GM12878 (cell line): ENCODE measurements at regions not wholly inside any gene's neighbourhood (a gene's known extent, or its start where the extent isn't known, plus 50 kb on each side); places are given as distances from the start of the nearest gene placed in this dataset.

ENCODE experiments used
- ATAC-seq: fragments of 200-7000 bp; cut with Tn5 transposase; 3 replicates; pipeline ENCODE4 v1.9.1; 2020; ENCODE audit warnings: mild to moderate bottlenecking, moderate library complexity
- BruUV-seq: library from RNA; stranded (reverse); fragments of 400-500 nt; replicated peaks from 2 replicates; lab custom pipeline; 2021; lab: Mats Ljungman, UMichigan
- CTCF ChIA-PET: fragments of 300-600 bp; sonication (Branson Sonifier 250); formaldehyde crosslinking; extraction: SDS; loops from one replicate; lab custom pipeline; 2021; ENCODE audit warnings: inconsistent platforms; lab: Yijun Ruan, JAX
- POLR2A ChIA-PET: fragments of 350-600 bp; formaldehyde crosslinking; extraction: SDS; loops from one replicate; lab custom pipeline; 2021; ENCODE audit warnings: inconsistent platforms; lab: Charles Lee
- RAD21 ChIA-PET: fragments of 300-600 bp; sonication (Branson Sonifier 250); formaldehyde crosslinking; loops from one replicate; lab custom pipeline; 2023; ENCODE audit warnings: antibody characterized with exemption; ENCODE audit not compliant: unreplicated experiment; lab: Charles Lee
- SMC1A ChIA-PET: fragments of 300-600 bp; sonication (Branson Sonifier 250); formaldehyde crosslinking; loops from one replicate; lab custom pipeline; 2023; ENCODE audit not compliant: unreplicated experiment, uncharacterized antibody; lab: Charles Lee
- DNase-seq: peaks from one replicate; pipeline ENCODE4 v3.0.0-alpha.2; 2011; ENCODE audit warnings: low read depth, low spot score
- FAIRE-seq: peaks from 3 replicates; lab custom pipeline; 2011; peaks lifted over from hg19 to GRCh38; lab: Jason Lieb, UNC
- H2AFZ ChIP-seq: 2 replicates; pipeline ENCODE4 v1.6.0; 2011; ENCODE audit warnings: low read depth, low read length, control low read depth; ENCODE audit not compliant: control insufficient read depth
- H3K27ac ChIP-seq: 2 replicates; pipeline ENCODE4 v1.5.1; 2011; ENCODE audit warnings: control low read depth; ENCODE audit not compliant: control insufficient read depth, insufficient read depth
- H3K27me3 ChIP-seq, 2 experiments: replicated peaks in 1 of 2; 2 replicates each; pipeline versions ENCODE4 v1.6.0 to v1.6.1; 2011; ENCODE audit warnings: low read length in 1 of 2; ENCODE audit not compliant: control insufficient read depth in 2 of 2, insufficient read depth in 2 of 2
- H3K36me3 ChIP-seq, 2 experiments: 2 replicates each; pipeline ENCODE4 v1.5.1; 2011; ENCODE audit warnings: low read length in 1 of 2; ENCODE audit not compliant: control insufficient read depth in 2 of 2, insufficient read depth in 2 of 2
- H3K4me1 ChIP-seq: 2 replicates; pipeline ENCODE4 v1.6.1; 2011; ENCODE audit warnings: mild to moderate bottlenecking, low read length, moderate library complexity, mixed read lengths; ENCODE audit not compliant: control insufficient read depth, insufficient read depth
- H3K4me2 ChIP-seq: 2 replicates; pipeline ENCODE4 v1.6.0; 2011; ENCODE audit warnings: control low read depth; ENCODE audit not compliant: control insufficient read depth, insufficient read depth
- H3K4me3 ChIP-seq: fragments of 200-600 bp; sonication (generic); 2 replicates; pipeline ENCODE4 v1.5.1; 2016
- H3K79me2 ChIP-seq: 2 replicates; pipeline ENCODE4 v1.6.0; 2011; ENCODE audit warnings: low read length; ENCODE audit not compliant: control insufficient read depth, insufficient read depth
- H3K9ac ChIP-seq: 2 replicates; pipeline ENCODE4 v1.8.0; 2011; ENCODE audit warnings: low read length, control low read depth, mixed read lengths; ENCODE audit not compliant: control insufficient read depth, insufficient read depth
- H3K9me3 ChIP-seq: replicated peaks from 3 replicates; pipeline ENCODE4 v1.5.1; 2011; ENCODE audit warnings: mild to moderate bottlenecking, low read length; ENCODE audit not compliant: control insufficient read depth, insufficient read depth
- H4K20me1 ChIP-seq: 2 replicates; pipeline ENCODE4 v1.6.0; 2011; ENCODE audit not compliant: control insufficient read depth, insufficient read depth
- ASH2L ChIP-seq: fragments of 300-600, 200-600 bp; sonication (generic); IDR thresholded peaks from 2 replicates; pipeline ENCODE4 v1.6.1; 2017; ENCODE audit warnings: low read depth, mild to moderate bottlenecking, borderline replicate concordance
- ATF2 ChIP-seq: IDR thresholded peaks from 2 replicates; pipeline ENCODE4 v1.6.1; 2012; ENCODE audit warnings: low read length, inconsistent platforms
- ATF7 ChIP-seq: fragments of 450-650 bp; IDR thresholded peaks from 2 replicates; pipeline ENCODE4 v1.6.1; 2016; ENCODE audit warnings: low read depth, mild to moderate bottlenecking
- FOXK2 ChIP-seq: fragments of 450-650 bp; IDR thresholded peaks from 2 replicates; pipeline ENCODE4 v1.6.1; 2017; ENCODE audit warnings: mild to moderate bottlenecking, moderate library complexity
- GATAD2B ChIP-seq: fragments of 450-650 bp; conservative IDR thresholded peaks from 2 replicates; pipeline ENCODE4 v1.6.1; 2017; ENCODE audit warnings: low read depth, mild to moderate bottlenecking, moderate library complexity
- HDAC6 ChIP-seq: fragments of 200-600 bp; sonication (generic); IDR thresholded peaks from one replicate; pipeline ENCODE4 v1.8.0; 2017; ENCODE audit warnings: antibody characterized with exemption; ENCODE audit not compliant: unreplicated experiment
- HSF1 ChIP-seq: fragments of 150-350 bp; IDR thresholded peaks from 2 replicates; pipeline ENCODE4 v1.6.1; 2014; ENCODE audit warnings: mild to moderate bottlenecking, low read depth, low read length
- IKZF2 ChIP-seq, 2 experiments: fragments of 450-650 bp; IDR thresholded peaks; 2 replicates each; pipeline ENCODE4 v1.6.1; 2017; ENCODE audit warnings: mild to moderate bottlenecking in 2 of 2, moderate library complexity in 2 of 2
- REST ChIP-seq: IDR thresholded peaks from 2 replicates; pipeline ENCODE4 v1.6.1; 2012; ENCODE audit warnings: mild to moderate bottlenecking, low read depth, low read length
- SIN3A ChIP-seq: IDR thresholded peaks from 2 replicates; pipeline ENCODE4 v1.6.1; 2012; ENCODE audit warnings: low read depth, low read length, improper control_type of control experiment
- SMAD1 ChIP-seq: fragments of 450-650 bp; IDR thresholded peaks from 2 replicates; pipeline ENCODE4 v1.6.1; 2018; ENCODE audit warnings: mild to moderate bottlenecking, low read depth; ENCODE audit not compliant: partially characterized antibody
- SPI1 ChIP-seq: IDR thresholded peaks from 2 replicates; pipeline ENCODE4 v1.6.1; 2011; ENCODE audit warnings: low read depth, mild to moderate bottlenecking, low read length, moderate library complexity, borderline replicate concordance; ENCODE audit not compliant: insufficient read depth
- STAT3 ChIP-seq: IDR thresholded peaks from 2 replicates; pipeline ENCODE4 v1.6.1; 2011; ENCODE audit warnings: low read depth, low read length, improper control_type of control experiment
- TCF7 ChIP-seq: IDR thresholded peaks from 2 replicates; pipeline ENCODE4 v1.6.1; 2014; ENCODE audit warnings: antibody characterized with exemption, borderline replicate concordance
- WRNIP1 ChIP-seq: IDR thresholded peaks from 2 replicates; pipeline ENCODE4 v1.6.1; 2011; ENCODE audit warnings: low read depth, low read length, improper control_type of control experiment, borderline replicate concordance
- ZBTB33 ChIP-seq: fragments of 450-650 bp; IDR thresholded peaks from 2 replicates; pipeline ENCODE4 v1.6.1; 2017; ENCODE audit warnings: mild to moderate bottlenecking
- WGBS: methylation state at CpG from one replicate; pipeline ENCODE4 v1.1.6; 2016; ENCODE audit warnings: low lambda C conversion rate; ENCODE audit not compliant: insufficient replicate concordance, insufficient coverage; ENCODE audit errors: missing lambda C conversion rate; 5-methylcytosine and 5-hydroxymethylcytosine counted together
- in situ Hi-C: fragments of 300-500 bp; cut with MboI; formaldehyde crosslinking; loops from 9 replicates; pipeline ENCODE4 v1.14.3; 2018; ENCODE audit warnings: mixed read lengths
- intact Hi-C: fragments of 100-400 bp; cut with micrococcal nuclease; formaldehyde crosslinking; loops from one replicate; pipeline ENCODE4 v1.14.2; 2022; ENCODE audit not compliant: unreplicated experiment

- in situ Hi-C loops: no loop called here
- H3K79me2 ChIP-seq: no peaks in the 10 kb centered on the region
- TF ChIP-seq ATF2 (no peak), TCF7 (no peak), REST (no peak), GATAD2B (no peak), STAT3 (no peak), SMAD1 (no peak), IKZF2 (IDR thresholded peaks at IDR 0.05) (no peak), HSF1 (no peak), ATF7 (no peak), SIN3A (no peak), SPI1 (no peak), FOXK2 (no peak), WRNIP1 (no peak), ASH2L (no peak), HDAC6 (no peak), ZBTB33 (no peak)
- TF ChIP-seq, all 136 proteins: peak for 0
- FAIRE-seq (no peak), ATAC-seq (no peak), DNase-seq (no peak)
- no peaks in the 10 kb centered on the region for H4K20me1 ChIP-seq
- no peaks in the 10 kb centered on the region for H3K27me3 ChIP-seq
- no peaks in the 10 kb centered on the region for H3K4me1 ChIP-seq
- WGBS: 0% methylated on average over 1 of the region's 1 CpG
- no TSS peak for BruUV-seq
- no peak overlapping the region for H3K4me3 ChIP-seq
- no peaks in the 10 kb centered on the region; the same call in 2 of the 3 replicates for H3K9me3 ChIP-seq
- H3K9ac ChIP-seq: no peak overlapping the region
- ChIA-PET SMC1A (interaction anchor here (0.5 to 1.7 kb wide), 4 partner anchors 9 to 655 kb away, joined by 3 to 5 read pairs (median 3); no protein-coding TSS in a partner anchor), POLR2A (no interaction called here), CTCF (interaction anchor here (0.6 to 2.1 kb wide), 6 partner anchors 28 to 326 kb away, joined by 3 to 5 read pairs (median 3); no protein-coding TSS in a partner anchor), RAD21 (no interaction called here)
- no peaks in the 10 kb centered on the region for H3K36me3 ChIP-seq
- intact Hi-C loops: no loop called here
- no peak overlapping the region for H3K27ac ChIP-seq
- no peak overlapping the region for H2AFZ ChIP-seq
- H3K4me2 ChIP-seq: no peak overlapping the region
Measured at GRCh38 chr6:135583256-135583761, 85.8 kb upstream of the AHI1 start.
